DMS 273 (cell line): ENCODE measurements at regions not wholly inside any gene's neighbourhood (a gene's known extent, or its start where the extent isn't known, plus 50 kb on each side); places are given as distances from the start of the nearest gene placed in this dataset.

Experiments used
- DNase-seq: peaks from one replicate; lab custom pipeline; 2025; ENCODE audit not compliant: unreplicated experiment; lab: John Stamatoyannopoulos, UW

- no peak for DNase-seq
Measured at GRCh38 chr2:221845021-221845365, 272.9 kb upstream of the EPHA4 start.

- no peak for DNase-seq
Measured at GRCh38 chr2:221844212-221845020, 272.3 kb upstream of the EPHA4 start.

DNA sequence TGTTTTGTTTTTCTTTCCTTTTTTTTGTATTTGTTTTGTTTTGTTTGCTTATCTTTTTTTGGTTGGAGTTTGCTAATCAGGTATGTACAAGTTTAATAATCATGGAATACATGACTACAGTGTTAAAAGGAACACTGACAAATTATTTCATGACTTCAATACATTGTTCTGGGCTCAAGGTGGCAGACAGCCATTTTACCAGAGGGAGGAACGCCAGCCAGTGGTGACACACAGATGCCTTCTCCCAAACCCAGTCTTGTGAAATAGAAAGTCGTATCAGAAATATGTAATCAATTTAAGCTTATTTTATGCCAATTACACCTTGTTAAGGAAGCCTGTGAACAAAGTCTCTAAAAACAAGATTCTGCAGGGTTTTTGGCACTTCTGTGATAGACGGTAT, 264.0 kb upstream of the EPHA4 start:
- no peak for DNase-seq

DNA sequence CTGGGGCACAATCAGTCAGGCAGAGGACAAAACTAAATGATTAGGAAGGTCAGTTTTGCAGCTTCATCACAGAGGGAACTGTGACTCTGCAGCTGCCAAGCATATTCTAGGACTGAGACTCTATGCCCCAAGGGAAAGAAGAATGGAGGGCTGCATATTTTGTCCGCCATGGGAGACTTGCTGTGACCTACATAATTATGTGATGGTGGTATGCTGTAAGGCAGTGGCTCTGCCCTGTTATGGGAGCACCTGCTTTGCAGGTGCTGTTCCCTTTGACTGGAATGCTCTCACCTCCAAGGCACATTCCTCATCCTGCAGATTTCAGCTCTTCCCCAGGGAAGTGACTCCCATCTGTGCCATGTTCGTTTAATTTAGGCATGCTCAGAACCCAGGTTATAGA, 261.9 kb upstream of the EPHA4 start:
- DNase-seq = no peak

GRCh38 chr2:221831051-221831450, 258.9 kb upstream of the EPHA4 start:
- no peak for DNase-seq

DNA sequence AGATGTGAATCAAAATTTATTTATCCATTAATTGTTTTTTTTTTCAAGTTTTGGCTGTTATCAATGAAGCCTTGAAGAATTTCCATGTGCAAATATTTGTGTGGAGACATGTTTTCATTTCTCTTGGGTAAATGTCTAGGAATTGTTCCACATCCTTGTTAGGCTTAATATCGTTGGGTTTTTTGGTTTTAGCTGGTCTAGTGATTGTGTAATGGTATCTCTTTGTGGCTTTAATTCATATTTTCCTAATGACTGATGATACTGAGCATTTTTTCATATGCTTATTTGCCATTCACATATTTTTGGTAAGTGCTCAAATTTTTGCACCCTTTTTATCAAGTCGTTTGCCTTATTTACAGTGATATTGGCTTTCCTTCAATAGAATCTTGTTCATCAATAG, 250.3 kb upstream of the EPHA4 start:
- DNase-seq = no peak

DNA sequence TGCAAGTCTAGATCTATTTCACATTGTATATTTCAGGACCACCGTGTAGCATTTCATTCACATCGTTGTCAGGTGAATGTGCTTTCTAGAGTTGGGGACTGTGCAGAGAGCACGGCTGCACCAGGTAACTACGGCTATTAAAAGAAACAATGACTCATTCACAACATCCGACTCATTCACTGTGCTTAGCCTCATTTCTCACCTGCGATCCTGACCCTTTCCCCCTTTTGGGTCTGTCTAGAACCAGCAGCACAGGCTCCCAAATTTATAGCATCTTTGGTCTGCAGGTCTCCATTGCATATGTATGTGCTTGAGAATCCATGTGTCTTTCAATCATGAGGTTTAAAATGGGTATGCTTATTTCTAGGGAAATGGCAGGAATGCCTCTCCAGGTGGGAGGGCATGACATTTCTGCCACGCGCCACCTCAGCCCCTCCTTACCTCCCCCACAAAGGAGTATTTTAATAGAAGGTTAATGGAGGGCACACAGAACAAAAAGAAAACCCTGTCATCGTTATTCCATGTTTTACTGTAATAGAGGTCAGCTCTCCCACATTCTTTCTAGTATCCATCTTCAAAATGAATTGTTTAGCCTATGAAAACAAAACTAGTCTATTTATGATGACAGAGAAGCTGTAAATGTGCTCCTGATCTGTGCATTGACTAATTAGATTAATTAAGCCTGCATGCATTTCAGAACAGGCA, 246.7 kb upstream of the EPHA4 start:
- DNase-seq = no peak

DNA sequence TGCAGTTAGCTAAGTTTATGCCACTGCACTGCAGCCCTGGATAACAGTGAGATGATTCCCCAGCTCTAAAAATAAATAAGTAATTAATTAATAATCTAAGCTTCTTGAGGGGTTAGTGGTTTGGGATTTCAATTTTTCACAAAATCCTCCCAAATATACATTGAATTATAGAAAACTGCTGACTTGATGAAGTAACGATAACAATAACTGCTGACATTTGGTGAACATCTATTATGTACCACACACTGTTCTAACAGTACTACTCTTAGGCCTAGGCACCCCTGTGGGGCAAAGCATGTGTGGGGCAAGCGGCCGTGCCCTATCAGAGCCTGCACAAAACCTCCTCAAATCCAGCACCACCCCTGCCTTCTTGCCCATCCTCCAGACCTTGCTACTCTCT, 245.8 kb upstream of the EPHA4 start:
- no peak for DNase-seq

GRCh38 chr2:221817052-221817451, 244.9 kb upstream of the EPHA4 start:
- no peak for DNase-seq

DNA sequence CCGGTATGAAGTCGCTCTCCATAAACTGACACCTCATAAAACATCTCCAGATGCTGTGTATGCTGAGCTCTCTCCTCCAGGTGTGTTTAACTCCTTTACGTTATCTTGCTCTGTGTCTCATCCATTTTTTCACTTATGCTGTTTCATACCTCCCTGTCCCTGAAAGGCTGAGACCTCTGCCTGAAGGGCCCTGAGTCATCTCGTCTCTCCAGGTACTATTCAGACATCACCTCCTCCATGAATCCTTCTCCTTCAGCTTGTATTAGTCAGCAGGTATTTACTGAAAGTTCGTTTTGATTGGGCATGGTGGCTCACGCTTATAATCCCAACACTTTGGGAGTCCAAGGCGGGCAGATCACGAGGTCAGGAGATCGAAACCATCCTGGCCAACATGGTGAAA, 244.5 kb upstream of the EPHA4 start:
- no peak for DNase-seq

- DNase-seq = no peak
Measured at GRCh38 chr2:221810650-221811049, 238.5 kb upstream of the EPHA4 start.

DNA sequence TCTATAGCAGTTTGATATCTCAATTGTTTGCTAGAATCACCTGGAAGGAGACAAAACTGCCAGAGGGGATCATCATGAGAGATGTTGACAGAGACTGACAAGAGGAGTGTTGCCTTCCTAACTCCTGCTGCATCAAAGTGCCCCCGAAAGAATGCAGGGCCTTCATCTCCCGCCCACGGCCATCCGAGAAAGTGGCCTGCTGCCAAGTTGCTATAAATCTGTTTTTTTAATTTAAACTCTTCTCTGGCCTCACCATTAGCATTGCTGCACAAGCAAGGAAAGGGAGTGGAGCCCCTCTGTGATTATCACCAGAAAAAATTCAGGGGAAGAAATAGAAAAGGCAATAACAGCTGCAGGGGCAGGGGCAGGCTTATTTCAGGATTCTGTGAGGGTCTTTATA, 238.1 kb upstream of the EPHA4 start:
- DNase-seq = peak; percentile 6

GRCh38 chr2:221808488-221808887, 236.4 kb upstream of the EPHA4 start:
- no peak for DNase-seq

GRCh38 chr2:221807706-221808105, 235.6 kb upstream of the EPHA4 start:
- no peak for DNase-seq

- DNase-seq = no peak
Measured at GRCh38 chr2:221802089-221802488, 230.0 kb upstream of the EPHA4 start.

DNA sequence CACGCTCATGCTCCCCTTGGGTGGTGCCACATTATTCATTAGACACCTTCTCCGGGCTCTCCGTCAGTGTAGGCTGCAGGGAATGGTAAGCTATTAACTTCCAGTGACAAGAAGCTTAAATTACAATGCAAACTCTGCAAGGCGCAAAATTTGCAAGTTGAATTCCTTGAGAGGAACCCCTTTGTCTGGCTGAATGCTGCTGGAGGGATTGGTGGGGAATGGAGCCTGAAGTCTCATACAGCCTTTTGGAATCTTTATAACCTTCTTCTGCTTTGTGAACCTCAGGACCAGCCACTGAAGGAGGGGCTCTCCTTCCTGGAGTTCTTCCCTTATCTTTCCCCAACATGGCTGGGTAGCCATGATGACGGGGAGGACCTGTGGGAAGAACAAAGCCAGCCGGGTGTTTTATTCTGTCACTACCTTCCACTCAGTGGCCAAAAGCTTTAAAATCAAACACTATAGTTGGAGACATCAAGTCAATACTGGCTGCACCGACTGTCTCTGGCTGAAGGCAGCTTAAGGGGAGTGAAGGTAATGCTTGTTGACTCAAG, 220.9 kb upstream of the EPHA4 start:
- DNase-seq = peak; percentile 22

DNA sequence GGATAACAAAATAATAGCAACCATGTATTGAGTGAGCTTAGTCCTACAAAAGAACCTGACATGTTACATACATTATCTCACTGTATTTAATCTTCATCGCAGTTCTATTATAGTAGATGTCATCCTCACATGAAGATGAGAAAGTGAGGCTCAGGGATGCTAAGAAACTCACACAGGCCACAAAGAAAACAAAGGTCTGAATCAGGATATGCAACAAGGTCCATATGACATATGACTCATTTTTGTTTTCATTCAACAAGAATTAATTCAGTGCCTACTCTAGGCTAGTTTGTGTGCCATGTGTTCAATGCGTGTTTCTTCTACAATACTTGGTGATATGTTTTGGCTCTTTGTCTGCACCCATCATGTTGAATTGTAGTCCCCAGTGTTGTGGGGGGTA, 219.7 kb upstream of the EPHA4 start:
- no peak for DNase-seq

- DNase-seq = peak; percentile 19
Measured at GRCh38 chr2:221787561-221787960, 215.5 kb upstream of the EPHA4 start.

DNA sequence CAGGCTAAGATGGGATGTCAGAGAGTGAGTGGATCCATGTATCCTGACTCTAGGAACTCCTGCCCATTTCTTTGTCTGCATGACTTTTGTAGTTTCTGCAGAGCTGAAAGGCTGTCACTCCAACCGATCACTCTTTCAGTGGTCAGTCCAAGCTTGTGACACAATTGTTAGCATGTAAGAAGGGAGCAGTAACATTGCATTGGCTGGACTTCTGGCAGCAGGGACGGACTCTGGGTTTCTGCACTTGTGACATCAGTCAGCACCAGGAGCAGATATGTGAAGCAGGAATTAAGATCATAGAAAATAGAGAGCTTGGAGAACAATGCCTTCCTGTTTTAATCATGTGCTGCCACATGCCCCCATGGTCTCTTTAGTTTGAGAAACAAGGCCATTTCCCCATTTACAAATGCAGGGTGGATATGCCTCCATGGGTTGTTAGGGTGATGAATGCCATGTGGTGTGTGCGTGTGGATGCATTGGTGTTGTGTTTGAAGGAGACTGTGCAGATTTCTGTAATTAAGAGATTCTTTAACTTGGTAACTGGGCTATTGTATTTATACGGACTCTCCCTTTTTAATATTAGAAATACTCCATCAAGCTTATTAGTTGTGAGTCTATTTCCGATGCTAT, 214.3 kb upstream of the EPHA4 start:
- DNase-seq = no peak

- no peak for DNase-seq
Measured at GRCh38 chr2:221780281-221780688, 208.2 kb upstream of the EPHA4 start.

- no peak for DNase-seq
Measured at GRCh38 chr2:221779614-221780067, 207.5 kb upstream of the EPHA4 start.

DNA sequence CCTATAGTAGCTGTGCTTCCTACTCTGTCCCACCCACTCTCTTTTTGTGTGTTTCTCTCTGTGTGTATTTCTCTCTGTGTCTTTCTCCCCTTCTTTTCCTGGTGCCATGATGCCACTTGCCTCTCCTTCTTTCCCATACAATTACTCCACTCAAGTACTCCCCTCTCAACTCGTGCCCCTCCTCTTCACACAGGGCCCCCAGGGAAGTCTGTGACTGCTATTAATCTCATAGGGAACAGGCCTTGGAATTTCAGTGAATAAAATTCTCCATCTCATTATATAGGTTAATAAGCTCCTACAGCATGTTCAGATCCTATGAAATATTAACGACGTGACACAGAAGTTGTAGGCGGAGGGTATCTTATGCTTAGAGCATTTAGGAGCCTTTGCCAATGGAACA, 205.9 kb upstream of the EPHA4 start:
- DNase-seq = no peak
